Omental fat pad (tissue), 3 donors: ENCODE measurements at regions not wholly inside any gene's neighbourhood (a gene's known extent, or its start where the extent isn't known, plus 50 kb on each side); places are given as distances from the start of the nearest gene placed in this dataset.
A peak's percentile ranks its signal among the peaks of the same experiment; 100 is the strongest.

Experiments
- ATAC-seq: fragments of 150-250 bp; one replicate; pipeline ENCODE4 v1.9.1; 2016; ENCODE audit warnings: mild to moderate bottlenecking, moderate library complexity; ENCODE audit not compliant: low FRiP score
- DNase-seq: peaks from one replicate; pipeline ENCODE4 v3.0.0-alpha.2; 2019; ENCODE audit warnings: low spot score
- TF ChIP-seq, protein P1 (sequence below), 3 donors: fragments of 450-650 bp; IDR thresholded peaks; one replicate each; pipeline ENCODE4 v1.5.1; 2016 to 2017; ENCODE audit warnings: antibody characterized with exemption in 3 of 3, mild to moderate bottlenecking in 3 of 3, moderate library complexity in 2 of 3

DNA sequence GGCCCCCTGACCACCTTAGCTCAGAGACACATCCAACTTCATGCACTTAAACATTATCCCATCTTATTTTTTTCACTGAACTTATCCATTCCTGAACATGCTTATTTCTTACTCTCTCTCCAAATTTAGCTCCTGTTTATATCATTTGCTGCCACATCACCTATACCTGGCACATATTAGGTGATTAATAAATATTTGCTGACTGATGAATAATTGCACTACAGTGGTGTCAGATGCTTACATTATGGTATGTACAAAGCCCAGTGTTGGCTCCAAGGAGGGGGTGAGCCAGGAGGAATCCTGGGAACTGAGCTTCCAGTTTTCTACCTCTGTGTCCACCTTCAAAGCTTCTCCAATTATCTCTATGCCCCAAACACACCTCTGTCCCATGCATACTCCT lies 124.0 kb upstream of the PMFBP1 start:
- no peak for ATAC-seq
- DNase-seq = no peak
- TF ChIP-seq, protein P1, sequence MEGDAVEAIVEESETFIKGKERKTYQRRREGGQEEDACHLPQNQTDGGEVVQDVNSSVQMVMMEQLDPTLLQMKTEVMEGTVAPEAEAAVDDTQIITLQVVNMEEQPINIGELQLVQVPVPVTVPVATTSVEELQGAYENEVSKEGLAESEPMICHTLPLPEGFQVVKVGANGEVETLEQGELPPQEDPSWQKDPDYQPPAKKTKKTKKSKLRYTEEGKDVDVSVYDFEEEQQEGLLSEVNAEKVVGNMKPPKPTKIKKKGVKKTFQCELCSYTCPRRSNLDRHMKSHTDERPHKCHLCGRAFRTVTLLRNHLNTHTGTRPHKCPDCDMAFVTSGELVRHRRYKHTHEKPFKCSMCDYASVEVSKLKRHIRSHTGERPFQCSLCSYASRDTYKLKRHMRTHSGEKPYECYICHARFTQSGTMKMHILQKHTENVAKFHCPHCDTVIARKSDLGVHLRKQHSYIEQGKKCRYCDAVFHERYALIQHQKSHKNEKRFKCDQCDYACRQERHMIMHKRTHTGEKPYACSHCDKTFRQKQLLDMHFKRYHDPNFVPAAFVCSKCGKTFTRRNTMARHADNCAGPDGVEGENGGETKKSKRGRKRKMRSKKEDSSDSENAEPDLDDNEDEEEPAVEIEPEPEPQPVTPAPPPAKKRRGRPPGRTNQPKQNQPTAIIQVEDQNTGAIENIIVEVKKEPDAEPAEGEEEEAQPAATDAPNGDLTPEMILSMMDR (IDR thresholded peaks at IDR 0.05) = no peak

DNA sequence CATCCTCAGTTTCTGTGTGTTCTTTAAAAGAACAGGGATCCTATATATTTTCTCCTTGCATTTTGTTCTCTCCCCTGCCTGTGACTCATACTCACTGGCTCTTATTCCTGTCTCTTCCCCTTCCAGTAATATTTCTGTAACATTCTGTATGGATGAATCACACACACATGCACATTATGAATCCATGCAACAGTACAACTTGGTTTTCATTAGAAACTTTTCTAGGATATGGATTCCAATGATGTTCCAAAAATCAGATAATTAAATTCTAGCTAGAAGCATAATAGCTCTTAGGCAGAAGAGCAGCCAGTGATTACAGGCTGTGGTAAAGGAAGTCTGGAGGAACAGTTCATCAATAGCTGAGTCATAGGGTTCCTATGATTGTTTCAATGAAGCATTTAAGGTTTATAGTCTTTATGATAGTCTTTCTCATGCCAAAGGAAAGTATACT lies 119.6 kb upstream of the PMFBP1 start:
- ATAC-seq (peak; percentile 97), DNase-seq (no peak)
- TF ChIP-seq, protein P1 (IDR thresholded peaks at IDR 0.05) = no peak

DNA sequence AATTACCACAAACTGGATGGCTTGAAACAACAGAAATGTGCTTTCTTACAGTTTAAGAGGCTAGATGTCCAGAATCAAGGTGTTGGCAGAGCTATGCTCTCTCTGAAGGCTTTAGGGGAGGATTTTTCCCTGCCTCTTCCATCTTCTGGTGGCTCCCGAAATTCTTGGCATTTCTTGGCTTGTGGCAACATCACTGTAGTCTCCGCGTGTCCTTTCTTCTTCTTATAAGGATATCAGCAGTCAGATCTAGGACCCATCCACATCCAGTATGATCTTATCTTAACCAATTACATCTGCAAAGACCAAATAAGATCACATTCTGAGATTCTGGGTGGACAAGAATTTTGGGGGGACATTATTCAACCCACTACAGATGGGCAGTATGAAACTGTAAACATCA lies 119.2 kb upstream of the PMFBP1 start:
- TF ChIP-seq, protein P1 (IDR thresholded peaks at IDR 0.05) = no peak
- DNase-seq (no peak), ATAC-seq (peak; percentile 2)

DNA sequence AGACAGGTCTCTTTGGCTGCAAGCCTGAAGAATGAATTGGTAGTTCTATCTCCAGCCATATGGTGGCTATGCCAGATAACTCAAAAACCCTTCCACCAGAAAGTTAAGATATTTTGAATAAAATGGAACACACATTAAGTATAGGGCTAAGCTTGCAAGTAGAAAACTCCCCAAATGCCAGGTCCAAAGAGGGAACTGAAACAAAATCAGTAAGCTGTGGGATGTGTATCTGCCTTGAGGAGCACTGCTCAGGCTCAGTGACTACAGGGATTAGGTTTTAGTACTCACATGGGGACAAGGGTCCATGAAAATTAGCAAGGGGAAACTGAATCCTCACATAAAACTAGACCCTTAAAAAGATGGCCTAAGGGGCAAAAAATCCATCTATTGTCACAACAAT lies 115.7 kb upstream of the PMFBP1 start:
- TF ChIP-seq, protein P1 (IDR thresholded peaks at IDR 0.05) = no peak
- no peak for ATAC-seq
- DNase-seq = no peak

DNA sequence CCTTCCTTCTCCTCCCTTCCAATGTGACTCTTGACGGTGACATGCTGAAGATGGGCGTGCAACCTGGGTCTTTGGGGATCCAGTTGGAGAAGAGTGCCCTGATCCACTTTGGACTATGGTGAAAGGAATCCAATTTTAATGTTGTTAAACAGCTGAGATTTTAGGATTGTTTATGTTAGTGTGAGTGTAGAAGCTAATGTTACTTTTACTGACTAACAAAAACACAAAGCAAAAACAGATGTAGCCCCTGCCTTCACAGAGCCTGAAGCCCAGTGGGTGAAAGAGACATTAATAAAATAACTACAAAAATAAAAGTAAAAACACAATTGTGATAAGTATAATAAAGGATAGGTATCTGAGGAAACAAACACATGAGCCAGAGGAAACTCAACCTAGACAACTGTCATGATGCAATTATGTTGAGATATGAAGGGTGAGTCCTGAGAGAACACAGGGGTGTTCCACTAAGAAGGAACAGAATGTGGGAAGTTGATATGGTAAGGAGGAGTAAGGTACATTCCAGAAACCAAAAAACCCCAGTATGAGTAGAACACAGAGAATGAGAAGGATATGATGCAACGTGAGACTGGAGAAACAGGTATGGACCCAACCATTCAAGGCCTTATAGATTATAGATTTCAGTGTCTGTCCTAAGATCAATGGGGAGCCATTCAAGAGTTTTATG lies 115.1 kb upstream of the PMFBP1 start:
- ATAC-seq (no peak), DNase-seq (no peak)
- TF ChIP-seq, protein P1 (IDR thresholded peaks at IDR 0.05) = no peak

DNA sequence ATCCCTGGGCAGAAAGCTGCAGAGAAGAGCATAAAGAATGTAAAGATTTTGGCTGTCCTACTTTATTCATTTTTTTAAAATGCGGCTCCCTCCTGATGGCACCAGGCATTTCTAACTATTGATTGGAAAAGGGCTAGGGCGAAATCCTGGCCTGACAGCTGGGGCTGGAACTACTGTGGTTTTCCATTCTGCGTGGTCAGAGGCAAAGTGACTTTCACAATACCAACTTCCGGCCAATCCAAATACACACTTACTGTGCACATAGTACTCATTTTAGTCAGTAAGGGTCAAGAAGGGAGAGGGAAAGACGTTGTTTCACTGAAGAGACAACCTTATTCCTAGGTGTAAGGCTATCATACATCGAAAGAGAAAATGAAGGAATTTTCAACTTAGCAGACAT lies 113.8 kb upstream of the PMFBP1 start:
- ATAC-seq = no peak
- DNase-seq = no peak
- TF ChIP-seq, protein P1 (IDR thresholded peaks at IDR 0.05) = no peak

DNA sequence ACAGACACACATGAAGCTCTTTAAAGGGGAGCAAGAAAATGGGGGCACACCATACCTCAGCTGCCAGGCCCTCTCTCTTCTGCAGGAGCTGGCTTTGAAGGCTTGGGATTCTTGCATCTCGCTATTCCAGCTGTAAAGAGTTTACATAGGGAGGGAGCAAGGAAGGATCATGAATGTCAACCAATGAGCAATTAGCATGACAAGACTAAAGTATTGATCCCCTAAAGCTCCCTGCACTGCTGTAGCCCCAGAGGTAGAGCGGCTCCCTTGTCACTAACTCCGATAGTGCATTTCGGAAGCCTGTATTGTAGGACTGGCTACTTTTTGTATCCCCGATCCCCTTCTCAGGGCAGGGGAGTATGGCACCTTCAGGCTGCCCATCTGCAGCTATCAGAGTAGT lies 113.4 kb upstream of the PMFBP1 start:
- no peak for DNase-seq
- ATAC-seq = no peak
- TF ChIP-seq, protein P1 (IDR thresholded peaks at IDR 0.05) = no peak
